K562 (cell line): ENCODE measurements at regions not wholly inside any gene's neighbourhood (a gene's known extent, or its start where the extent isn't known, plus 50 kb on each side); places are given as distances from the start of the nearest gene placed in this dataset.

Source experiments
- ATAC-seq: fragments of 200-7000 bp; cut with Tn5 transposase; 3 replicates; pipeline ENCODE4 v1.9.1; 2020; ENCODE audit warnings: moderate library complexity
- BruUV-seq: library from RNA; stranded (reverse); fragments of 400-500 nt; replicated peaks from 2 replicates; lab custom pipeline; 2021; lab: Mats Ljungman, UMichigan
- CTCF ChIA-PET: fragments of 300-600 bp; formaldehyde crosslinking; extraction: SDS; loops from one replicate; lab custom pipeline; 2021; ENCODE audit warnings: low intra/inter-chr PET ratio; lab: Yijun Ruan, JAX
- POLR2A ChIA-PET: fragments of 300-600, 350-650 bp; sonication (Branson Sonifier 250); formaldehyde crosslinking; extraction: SDS; loops from one replicate; lab custom pipeline; 2021; ENCODE audit warnings: antibody characterized with exemption, inconsistent platforms; lab: Yijun Ruan, JAX
- DNase-seq, 4 experiments: peaks; one replicate each; pipeline versions ENCODE4 v3.0.0 to v3.0.0-alpha.2; 2011 to 2018; ENCODE audit warnings: low spot score in 3 of 4, mixed read lengths in 3 of 4; ENCODE audit errors: extremely low read depth in 1 of 4
- FAIRE-seq: peaks from 2 replicates; lab custom pipeline; 2011; peaks lifted over from hg19 to GRCh38; lab: Jason Lieb, UNC
- H2AFZ ChIP-seq: 2 replicates; pipeline ENCODE4 v1.6.0; 2011; ENCODE audit warnings: low read depth, low read length, control low read depth, inconsistent platforms
- H3K27ac ChIP-seq: fragments of 200-600 bp; 3 replicates; pipeline ENCODE4 v1.8.0; 2011; ENCODE audit warnings: low read depth, mild to moderate bottlenecking, control low read depth, inconsistent platforms, low read length, moderate library complexity, mixed read lengths; ENCODE audit errors: extremely low read depth
- H3K27me3 ChIP-seq, 2 experiments: fragments of 300-600 bp in 1 of 2; 2 replicates in 1 of 2; 3 replicates in 1 of 2; pipeline versions ENCODE4 v1.6.0 to v1.8.0; 2011; ENCODE audit warnings: inconsistent platforms in 2 of 2, low read length in 2 of 2, mild to moderate bottlenecking in 1 of 2, mixed read lengths in 1 of 2, moderate library complexity in 1 of 2; ENCODE audit not compliant: control insufficient read depth in 2 of 2, insufficient read depth in 2 of 2
- H3K36me3 ChIP-seq: fragments of 300-600 bp; 3 replicates; pipeline ENCODE4 v1.8.0; 2011; ENCODE audit warnings: mild to moderate bottlenecking, low read length, inconsistent platforms; ENCODE audit not compliant: control insufficient read depth, insufficient read depth
- H3K4me1 ChIP-seq, 2 experiments: fragments of 200-600 bp in 1 of 2; replicated peaks in 1 of 2; 2 replicates in 1 of 2; 3 replicates in 1 of 2; pipeline versions ENCODE4 v1.5.1 to v1.8.0; 2011; ENCODE audit warnings: inconsistent platforms in 2 of 2, low read length in 2 of 2, mild to moderate bottlenecking in 1 of 2, mixed read lengths in 1 of 2, moderate library complexity in 1 of 2; ENCODE audit not compliant: control insufficient read depth in 2 of 2, insufficient read depth in 2 of 2
- H3K4me2 ChIP-seq: 2 replicates; pipeline ENCODE4 v1.6.1; 2011; ENCODE audit warnings: low read length, control low read depth, inconsistent platforms, mixed read lengths; ENCODE audit not compliant: insufficient read depth
- H3K4me3 ChIP-seq: fragments of 200-600 bp; sonication (generic), shearing (Covaris generic); 2 replicates; pipeline ENCODE4 v1.5.1; 2016; ENCODE audit warnings: control low read depth, inconsistent platforms
- H3K79me2 ChIP-seq: fragments of 200-600 bp; 3 replicates; pipeline ENCODE4 v1.8.0; 2011; ENCODE audit warnings: low read length, inconsistent platforms; ENCODE audit not compliant: control insufficient read depth, insufficient read depth
- H3K9ac ChIP-seq, 2 experiments: 2 replicates each; pipeline versions ENCODE4 v1.6.0 to v1.6.1; 2011; ENCODE audit warnings: low read depth in 2 of 2, low read length in 2 of 2, control low read depth in 1 of 2, inconsistent platforms in 1 of 2, mild to moderate bottlenecking in 1 of 2, mixed read lengths in 1 of 2; ENCODE audit not compliant: insufficient read depth in 1 of 2
- H3K9me1 ChIP-seq: one replicate; pipeline ENCODE4 v1.6.0; 2011; ENCODE audit warnings: inconsistent platforms, mild to moderate bottlenecking, low read length, moderate library complexity; ENCODE audit not compliant: control insufficient read depth, insufficient read depth
- H3K9me3 ChIP-seq: replicated peaks from 2 replicates; pipeline ENCODE4 v1.5.1; 2011; ENCODE audit warnings: low read depth, low read length, inconsistent platforms; ENCODE audit not compliant: control insufficient read depth, insufficient read depth
- H4K20me1 ChIP-seq: replicated peaks from 2 replicates; pipeline ENCODE4 v1.6.1; 2011; ENCODE audit warnings: low read length, inconsistent platforms, mixed read lengths; ENCODE audit not compliant: control insufficient read depth, insufficient read depth
- C11orf30 ChIP-seq: fragments of 450-650 bp; IDR thresholded peaks from 2 replicates; pipeline ENCODE4 v1.6.1; 2016; ENCODE audit warnings: low read depth, mild to moderate bottlenecking
- EHMT2 ChIP-seq: fragments of 450-650 bp; IDR thresholded peaks from 2 replicates; pipeline ENCODE4 v1.6.1; 2018; ENCODE audit warnings: antibody characterized with exemption
- FOSL1 ChIP-seq: fragments of 200-800 bp; sonication (Bioruptor generic); conservative IDR thresholded peaks from 2 replicates; pipeline ENCODE4 v1.6.1; 2016; ENCODE audit warnings: missing genetic modification characterization, missing compliant biosample characterization
- FOXA3 ChIP-seq, 2 experiments: fragments of 450-650 bp in 1 of 2; sonication (generic) in 1 of 2; formaldehyde crosslinking; IDR thresholded peaks in 1 of 2; conservative IDR thresholded peaks in 1 of 2; 2 replicates each; pipeline versions ENCODE4 v1.4.0 to v1.8.0; 2020 to 2022; ENCODE audit warnings: mild to moderate bottlenecking in 2 of 2, missing genetic modification reagents in 1 of 2
- HCFC1 ChIP-seq: IDR thresholded peaks from 2 replicates; pipeline ENCODE4 v1.6.1; 2012; ENCODE audit warnings: low read depth, low read length, improper control_type of control experiment
- POLR2H ChIP-seq: IDR thresholded peaks from 2 replicates; pipeline ENCODE4 v1.6.1; 2016; ENCODE audit warnings: missing genetic modification characterization, low read depth, mild to moderate bottlenecking, control low read depth, missing compliant biosample characterization, moderate library complexity
- SMARCB1 ChIP-seq: IDR thresholded peaks from 2 replicates; pipeline ENCODE4 v1.6.1; 2011; ENCODE audit warnings: improper control_type of control experiment, low read depth; ENCODE audit not compliant: insufficient read length
- SRSF3 ChIP-seq: fragments of 200-400 bp; formaldehyde crosslinking; IDR thresholded peaks from 2 replicates; pipeline ENCODE4 v1.6.1; 2016; ENCODE audit warnings: mild to moderate bottlenecking, low read length, moderate library complexity; ENCODE audit not compliant: insufficient read depth
- WHSC1 ChIP-seq: IDR thresholded peaks from one replicate; pipeline ENCODE4 v1.6.1; 2012; ENCODE audit warnings: low read length, control low read depth, inconsistent platforms
- ZNF197 ChIP-seq: fragments of 200-800 bp; sonication (Bioruptor generic); IDR thresholded peaks from 2 replicates; pipeline ENCODE4 v1.6.1; 2016; ENCODE audit warnings: low read depth, missing genetic modification characterization, missing compliant biosample characterization
- ZNF316 ChIP-seq: fragments of 450-650 bp; IDR thresholded peaks from 2 replicates; pipeline ENCODE4 v1.6.1; 2016
- ZNF384 ChIP-seq: IDR thresholded peaks from 2 replicates; pipeline ENCODE4 v1.6.1; 2012; ENCODE audit warnings: low read depth, low read length, improper control_type of control experiment
- ZNF431 ChIP-seq: sonication (generic); formaldehyde crosslinking; IDR thresholded peaks from 2 replicates; pipeline ENCODE4 v1.8.0; 2022; ENCODE audit warnings: mild to moderate bottlenecking, missing genetic modification reagents
- ZNF589 ChIP-seq: fragments of 200-800 bp; sonication (Bioruptor generic); IDR thresholded peaks from 2 replicates; pipeline ENCODE4 v1.6.1; 2016; ENCODE audit warnings: low read depth, missing genetic modification characterization, missing compliant biosample characterization
- WGBS: fragments of 100-300 bp; shearing (Covaris generic); methylation state at CpG from one replicate; pipeline ENCODE4 v1.1.6; 2016; ENCODE audit warnings: low coverage, mixed read lengths; ENCODE audit not compliant: insufficient coverage; ENCODE audit errors: missing lambda C conversion rate; 5-methylcytosine and 5-hydroxymethylcytosine counted together
- in situ Hi-C: fragments of 300-500 bp; cut with MboI; formaldehyde crosslinking; loops from 4 replicates; pipeline ENCODE4 v1.15.0; 2018; ENCODE audit warnings: inconsistent platforms, mixed read lengths
- intact Hi-C: fragments of 100-400 bp; cut with micrococcal nuclease; formaldehyde crosslinking; loops from 2 replicates; pipeline ENCODE4 v1.14.2; 2022
- TF ChIP-seq, protein P1 (sequence below): sonication (generic); formaldehyde crosslinking; IDR thresholded peaks from 2 replicates; pipeline ENCODE4 v1.8.0; 2022; ENCODE audit warnings: mild to moderate bottlenecking, missing genetic modification reagents
- TF ChIP-seq, protein P2 (sequence below): fragments of 250-450 bp; sonication (Bioruptor Pico); IDR thresholded peaks from 2 replicates; pipeline ENCODE4 v1.4.0; 2020; ENCODE audit warnings: mild to moderate bottlenecking, moderate library complexity

DNA sequence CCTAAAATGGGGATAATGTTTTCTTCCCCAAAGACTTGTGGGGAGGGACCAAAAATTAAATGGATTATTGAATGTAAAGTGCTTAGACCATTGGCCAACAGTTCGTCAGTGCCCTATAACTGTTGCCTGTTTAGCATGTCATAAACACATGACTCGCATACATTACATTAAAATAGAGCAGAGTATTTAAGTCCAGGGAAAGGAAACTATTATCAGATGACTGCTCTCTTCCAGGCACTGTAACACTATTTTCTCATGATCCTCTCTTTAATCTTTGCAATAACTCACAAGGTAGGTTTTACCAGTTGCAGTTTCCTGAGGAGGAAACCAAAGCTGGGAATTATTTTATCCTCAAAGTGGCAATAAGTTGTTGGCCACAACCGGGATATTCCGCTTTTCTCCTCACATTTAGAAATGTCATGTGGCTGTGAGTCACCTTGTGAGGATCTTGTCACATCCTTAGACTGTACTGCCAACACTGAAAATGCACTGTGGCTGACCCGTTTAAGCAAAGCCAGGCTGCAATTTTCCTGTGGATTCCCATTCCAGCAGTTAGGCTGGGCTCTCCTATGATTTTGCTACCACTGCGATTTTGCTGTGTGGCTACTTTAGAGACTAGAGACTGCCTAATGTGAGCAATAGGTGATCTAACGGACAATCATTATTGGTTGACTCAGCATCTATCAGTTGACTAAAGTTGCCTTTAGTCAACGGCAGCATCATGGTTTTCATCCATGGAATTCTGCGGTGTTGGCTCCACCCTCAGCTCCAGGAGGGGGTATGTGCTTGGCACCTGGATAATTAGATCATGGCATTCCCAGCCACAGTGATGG is 58.3 kb upstream of the DHX40 start (continued):
- peak; percentile 73; the same call in 1 of the 2 replicates for TF ChIP-seq ZNF589 (CRISPR knock-in tag)
- TF ChIP-seq SRSF3, result no peak
- peak; percentile 73 for TF ChIP-seq C11orf30
- TF ChIP-seq ZNF316, result peak; percentile 72
- TF ChIP-seq ZNF431 (CRISPR knock-in tag), result no peak
- peak; percentile 92 for TF ChIP-seq FOSL1 (tag)
- TF ChIP-seq, protein P1, sequence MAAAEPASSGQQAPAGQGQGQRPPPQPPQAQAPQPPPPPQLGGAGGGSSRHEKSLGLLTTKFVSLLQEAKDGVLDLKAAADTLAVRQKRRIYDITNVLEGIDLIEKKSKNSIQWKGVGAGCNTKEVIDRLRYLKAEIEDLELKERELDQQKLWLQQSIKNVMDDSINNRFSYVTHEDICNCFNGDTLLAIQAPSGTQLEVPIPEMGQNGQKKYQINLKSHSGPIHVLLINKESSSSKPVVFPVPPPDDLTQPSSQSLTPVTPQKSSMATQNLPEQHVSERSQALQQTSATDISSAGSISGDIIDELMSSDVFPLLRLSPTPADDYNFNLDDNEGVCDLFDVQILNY, result no peak
- TF ChIP-seq, all 486 proteins: peak for 9

DNA sequence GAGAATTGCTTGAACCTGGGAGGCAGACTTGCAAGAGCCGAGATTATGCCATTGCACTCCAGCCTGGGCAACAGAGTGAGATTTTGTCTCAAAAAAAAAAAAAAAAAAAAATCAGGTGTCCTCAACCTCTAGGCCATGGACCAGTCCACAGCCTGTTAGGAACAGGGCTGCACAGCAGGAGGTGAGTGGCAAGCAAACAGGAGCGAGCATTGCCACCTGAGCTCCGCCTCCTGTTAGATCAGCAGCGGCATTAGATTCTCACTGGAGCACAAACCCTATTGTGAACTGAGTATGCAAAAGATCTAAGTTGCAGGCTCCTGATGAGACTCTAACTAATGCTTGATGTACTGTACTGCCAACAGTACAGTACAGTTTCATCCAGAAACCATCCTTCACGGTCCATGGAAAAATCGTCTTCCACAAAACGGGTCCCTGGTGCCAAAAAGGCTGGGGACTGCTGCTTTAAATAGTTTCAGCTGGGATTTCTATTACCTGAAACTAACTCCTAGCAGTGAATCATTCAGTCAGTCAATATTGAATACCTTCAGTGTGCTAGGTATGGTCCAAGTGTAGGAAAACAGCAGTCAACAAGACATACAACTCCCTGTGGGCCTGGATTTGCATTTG is 56.3 kb upstream of the DHX40 start:
- no peaks in the 10 kb centered on the region; a peak in 1 of 5 replicates for H3K4me1 ChIP-seq
- H3K4me2 ChIP-seq, result no peak overlapping the region
- POLR2A ChIA-PET, result no interaction called here
- no peak overlapping the region for H2AFZ ChIP-seq
- no peak for DNase-seq
- WGBS, result 37% methylated on average over 7 of the region's 7 CpGs
- FAIRE-seq, result no peak
- in situ Hi-C loops (no loop called here), intact Hi-C loops (no loop called here)
- no peaks in the 10 kb centered on the region for H3K9me3 ChIP-seq
- no peak overlapping the region for H3K4me3 ChIP-seq
- no peaks in the 10 kb centered on the region for H3K9me1 ChIP-seq
- H3K79me2 ChIP-seq, result no peaks in the 10 kb centered on the region
- H3K27me3 ChIP-seq, result peaks cover 2 to 8% of the 10 kb centered on the region in 2 experiments; a peak in 3 of 5 replicates
- no TSS peak for BruUV-seq
- no peaks in the 10 kb centered on the region for H3K36me3 ChIP-seq
- ATAC-seq, result no peak
- H3K27ac ChIP-seq, result no peak overlapping the region
- no peak overlapping the region for H3K9ac ChIP-seq
- CTCF ChIA-PET, result no interaction called here
- H4K20me1 ChIP-seq, result no peaks in the 10 kb centered on the region
- TF ChIP-seq EHMT2 (no peak), SMARCB1 (no peak), ZNF384 (no peak), WHSC1 (no peak), ZNF197 (CRISPR knock-in tag) (no peak), FOXA3 (CRISPR knock-in tag; conservative IDR thresholded peaks at IDR 0.05 in 1 of 2, IDR thresholded peaks at IDR 0.05 in 1 of 2) (no peak), HCFC1 (no peak), POLR2H (tag) (no peak)
- TF ChIP-seq, protein P2, sequence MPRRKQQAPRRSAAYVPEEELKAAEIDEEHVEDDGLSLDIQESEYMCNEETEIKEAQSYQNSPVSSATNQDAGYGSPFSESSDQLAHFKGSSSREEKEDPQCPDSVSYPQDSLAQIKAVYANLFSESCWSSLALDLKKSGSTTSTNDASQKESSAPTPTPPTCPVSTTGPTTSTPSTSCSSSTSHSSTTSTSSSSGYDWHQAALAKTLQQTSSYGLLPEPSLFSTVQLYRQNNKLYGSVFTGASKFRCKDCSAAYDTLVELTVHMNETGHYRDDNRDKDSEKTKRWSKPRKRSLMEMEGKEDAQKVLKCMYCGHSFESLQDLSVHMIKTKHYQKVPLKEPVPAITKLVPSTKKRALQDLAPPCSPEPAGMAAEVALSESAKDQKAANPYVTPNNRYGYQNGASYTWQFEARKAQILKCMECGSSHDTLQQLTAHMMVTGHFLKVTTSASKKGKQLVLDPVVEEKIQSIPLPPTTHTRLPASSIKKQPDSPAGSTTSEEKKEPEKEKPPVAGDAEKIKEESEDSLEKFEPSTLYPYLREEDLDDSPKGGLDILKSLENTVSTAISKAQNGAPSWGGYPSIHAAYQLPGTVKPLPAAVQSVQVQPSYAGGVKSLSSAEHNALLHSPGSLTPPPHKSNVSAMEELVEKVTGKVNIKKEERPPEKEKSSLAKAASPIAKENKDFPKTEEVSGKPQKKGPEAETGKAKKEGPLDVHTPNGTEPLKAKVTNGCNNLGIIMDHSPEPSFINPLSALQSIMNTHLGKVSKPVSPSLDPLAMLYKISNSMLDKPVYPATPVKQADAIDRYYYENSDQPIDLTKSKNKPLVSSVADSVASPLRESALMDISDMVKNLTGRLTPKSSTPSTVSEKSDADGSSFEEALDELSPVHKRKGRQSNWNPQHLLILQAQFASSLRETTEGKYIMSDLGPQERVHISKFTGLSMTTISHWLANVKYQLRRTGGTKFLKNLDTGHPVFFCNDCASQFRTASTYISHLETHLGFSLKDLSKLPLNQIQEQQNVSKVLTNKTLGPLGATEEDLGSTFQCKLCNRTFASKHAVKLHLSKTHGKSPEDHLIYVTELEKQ (CRISPR knock-in tag), result no peak
